ENCODE measurements at regions not wholly inside any gene's neighbourhood (a gene's known extent, or its start where the extent isn't known, plus 50 kb on each side); places are given as distances from the start of the nearest gene placed in this dataset.
"Not testable (repeated sequence)": the region's sequence is repeated elsewhere in the genome, so short reads cannot be mapped to it uniquely, and the experiment has no call there.

DNA sequence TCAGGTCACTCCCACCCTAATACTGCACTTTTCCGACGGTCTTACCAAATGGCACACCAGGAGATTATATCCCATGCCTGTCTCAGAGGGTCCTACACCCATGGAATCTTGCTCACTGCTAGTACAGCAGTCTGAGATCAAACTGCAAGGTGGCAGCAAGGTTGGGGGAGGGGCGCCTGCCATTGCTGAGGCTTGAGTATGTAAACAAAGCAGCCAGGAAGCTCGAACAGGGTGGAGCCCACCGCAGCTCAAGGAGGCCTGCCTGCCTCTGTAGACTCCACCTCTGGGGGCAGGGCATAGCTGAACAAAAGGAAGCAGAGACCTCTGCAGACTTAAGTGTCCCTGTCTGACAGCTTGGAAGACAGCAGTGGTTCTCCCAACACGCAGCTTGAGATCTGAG is 57.5 kb upstream of the DNAJC1 start:
- not testable (repeated sequence) for H3K4me1 ChIP-seq (ENCODE audit: control insufficient read depth in 3 of 3, insufficient read depth in 2 of 3, low read depth in 1 of 3, low read length in 2 of 3); H3K9me3 ChIP-seq (ENCODE audit: control insufficient read depth in 2 of 2, insufficient read depth in 1 of 2, low read depth in 1 of 2, low read length in 1 of 2); H3K27ac ChIP-seq (ENCODE audit: low read depth in 1 of 3, low read length in 2 of 3); H3K27me3 ChIP-seq (ENCODE audit: control insufficient read depth in 3 of 3, insufficient read depth in 3 of 3, low read length in 3 of 3); H3K4me3 ChIP-seq (ENCODE audit: low read depth in 1 of 3, low read length in 3 of 3); FAIRE-seq; H3K36me3 ChIP-seq (ENCODE audit: control insufficient read depth in 3 of 3, insufficient read depth in 2 of 3, low read depth in 1 of 3, low read length in 3 of 3); DNase-seq
- WGBS, 3 donors: 63 to 78% (median 75%) methylated on average over 6 of the region's 6 CpGs

DNA sequence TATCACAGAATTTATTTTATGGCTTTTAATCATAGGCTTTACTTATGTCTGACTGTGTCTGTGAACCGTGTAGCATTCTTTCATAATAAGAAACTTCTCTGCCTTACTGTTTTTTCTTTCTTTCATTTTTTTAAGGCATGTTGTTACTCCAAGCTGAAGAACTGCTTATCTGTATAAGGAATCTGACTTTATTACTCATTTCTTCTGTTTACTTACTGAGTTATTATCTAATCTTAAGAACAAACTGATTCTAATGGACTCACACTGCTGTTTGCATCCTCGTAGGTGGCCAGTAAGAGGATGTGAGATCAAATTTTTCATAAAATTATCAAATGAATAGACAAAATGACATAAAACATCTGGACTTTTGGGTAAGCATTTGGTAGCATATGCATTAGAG is 54.7 kb upstream of the DNAJC1 start:
- Histone ChIP-seq H3K4me1 (ENCODE audit: control insufficient read depth in 3 of 3, insufficient read depth in 2 of 3, low read depth in 1 of 3, low read length in 2 of 3) (no peaks in the 10 kb centered on the region), H3K4me3 (ENCODE audit: low read depth in 1 of 3, low read length in 3 of 3) (no peak overlapping the region), H3K27me3 (ENCODE audit: control insufficient read depth in 3 of 3, insufficient read depth in 3 of 3, low read length in 3 of 3) (no peaks in the 10 kb centered on the region), H3K9me3 (ENCODE audit: control insufficient read depth in 2 of 2, insufficient read depth in 1 of 2, low read depth in 1 of 2, low read length in 1 of 2) (no peaks in the 10 kb centered on the region), H3K36me3 (ENCODE audit: control insufficient read depth in 3 of 3, insufficient read depth in 2 of 3, low read depth in 1 of 3, low read length in 3 of 3) (no peaks in the 10 kb centered on the region), H3K27ac (ENCODE audit: low read depth in 1 of 3, low read length in 2 of 3) (no peak overlapping the region)
- FAIRE-seq: no peak
- no peak for DNase-seq
- 41 to 49% (median 45%) methylated on average over 2 of the region's 2 CpGs for WGBS, 3 donors

DNA sequence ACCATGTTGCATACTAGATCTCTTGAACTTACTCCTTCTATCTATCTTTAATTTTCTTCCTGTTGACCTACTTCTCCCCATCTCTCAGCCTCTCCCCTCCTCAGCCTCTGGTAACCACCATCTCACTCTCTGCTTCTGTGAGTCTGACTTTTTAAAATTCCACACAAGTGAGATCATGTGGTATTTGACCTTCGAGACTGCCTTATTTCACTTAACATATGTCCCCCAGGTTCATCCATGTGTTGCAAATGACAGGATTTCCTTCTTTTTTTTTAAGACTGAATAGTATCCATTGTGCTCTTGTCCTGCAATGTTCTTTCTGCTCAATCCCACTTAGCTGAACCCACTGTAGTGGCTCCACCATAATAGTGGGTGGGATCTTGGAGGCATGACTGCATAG is 51.4 kb upstream of the DNAJC1 start:
- Histone ChIP-seq H3K9me3 (ENCODE audit: control insufficient read depth in 2 of 2, insufficient read depth in 1 of 2, low read depth in 1 of 2, low read length in 1 of 2) (no peaks in the 10 kb centered on the region), H3K4me3 (ENCODE audit: low read depth in 1 of 3, low read length in 3 of 3) (no peak overlapping the region), H3K36me3 (ENCODE audit: control insufficient read depth in 3 of 3, insufficient read depth in 2 of 3, low read depth in 1 of 3, low read length in 3 of 3) (no peaks in the 10 kb centered on the region), H3K4me1 (ENCODE audit: control insufficient read depth in 3 of 3, insufficient read depth in 2 of 3, low read depth in 1 of 3, low read length in 2 of 3) (no peaks in the 10 kb centered on the region), H3K27me3 (ENCODE audit: control insufficient read depth in 3 of 3, insufficient read depth in 3 of 3, low read length in 3 of 3) (no peaks in the 10 kb centered on the region), H3K27ac (ENCODE audit: low read depth in 1 of 3, low read length in 2 of 3) (no peak overlapping the region)
- FAIRE-seq: no peak
- WGBS, 3 donors: 36 to 68% (median 55%) methylated on average over 1 of the region's 1 CpG
- DNase-seq: no peak
